ENCODE measurements at regions not wholly inside any gene's neighbourhood (a gene's known extent, or its start where the extent isn't known, plus 50 kb on each side); places are given as distances from the start of the nearest gene placed in this dataset.
"Not testable (repeated sequence)": the region's sequence is repeated elsewhere in the genome, so short reads cannot be mapped to it uniquely, and the experiment has no call there.

GRCh38 chr1:83343767-83344166, 655.2 kb downstream of the TTLL7 start:
- DNase-seq: not testable (repeated sequence)

DNA sequence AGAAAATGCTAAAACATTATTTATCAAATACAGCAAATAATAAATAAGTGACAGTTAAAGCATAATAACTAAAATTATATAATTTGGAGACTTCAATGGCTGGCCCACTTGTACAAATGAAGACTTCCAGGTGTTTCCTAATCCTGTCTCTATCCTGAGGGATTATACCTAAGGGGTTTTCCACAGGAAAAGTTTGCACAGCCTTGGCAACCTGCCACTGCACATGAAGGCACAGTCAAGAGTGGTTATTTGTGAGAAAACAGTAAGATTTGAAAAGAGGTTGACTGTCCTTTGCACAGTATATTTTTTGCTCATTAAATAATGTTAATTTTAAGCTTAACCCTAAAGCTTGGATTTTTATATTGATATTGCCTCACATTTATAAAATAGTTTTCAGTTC, 655.9 kb downstream of the TTLL7 start:
- DNase-seq: not testable (repeated sequence)

DNA sequence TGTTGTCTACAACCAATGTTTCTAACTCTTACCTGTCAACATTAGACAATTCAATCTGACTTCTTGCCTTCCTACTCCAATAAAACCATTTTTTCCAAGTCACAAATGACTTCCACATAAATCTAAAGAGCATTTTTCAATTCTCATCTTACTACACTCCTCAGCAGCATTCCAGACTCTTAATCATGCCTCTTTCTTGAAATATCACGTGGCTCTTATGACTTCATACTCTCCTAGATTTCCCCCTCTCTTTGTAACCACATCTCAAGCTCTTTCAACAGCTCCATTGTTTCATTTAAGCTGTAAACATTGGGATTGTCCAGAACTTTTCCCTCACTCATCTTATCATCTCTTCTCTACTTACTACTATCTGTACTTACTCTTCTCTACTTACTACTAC, 666.6 kb downstream of the TTLL7 start:
- DNase-seq: not testable (repeated sequence)

- DNase-seq: no peak
Observed at GRCh38 chr1:83318366-83318765, 680.6 kb downstream of the TTLL7 start.

DNA sequence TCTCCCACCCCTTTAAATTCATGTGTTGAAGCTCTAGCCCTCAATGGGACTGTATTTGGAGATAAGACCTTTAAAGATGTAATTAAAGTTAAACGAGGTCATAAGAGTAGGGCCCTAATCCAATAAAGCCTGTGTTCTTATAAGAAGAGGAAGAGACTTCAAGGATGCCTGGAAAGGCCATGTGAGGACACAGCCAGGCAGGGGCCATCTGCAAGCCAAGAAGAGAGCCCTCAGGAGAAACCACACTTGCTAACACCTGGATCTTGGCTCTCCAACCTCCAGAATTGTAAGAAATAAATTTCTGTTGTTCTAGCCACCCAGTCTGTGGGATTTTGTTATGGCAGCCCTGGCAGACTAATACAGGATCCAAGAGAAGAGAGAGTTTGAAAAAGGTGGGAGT, 683.5 kb downstream of the TTLL7 start:
- not testable (repeated sequence) for DNase-seq

GRCh38 chr1:83310161-83310560, 688.8 kb downstream of the TTLL7 start:
- DNase-seq: not testable (repeated sequence)

- DNase-seq: not testable (repeated sequence)
Observed at GRCh38 chr1:83309035-83309434, 689.9 kb downstream of the TTLL7 start.

GRCh38 chr1:83306811-83307210, 692.1 kb downstream of the TTLL7 start:
- not testable (repeated sequence) for DNase-seq

- DNase-seq: not testable (repeated sequence)
Observed at GRCh38 chr1:83295594-83295993, 703.3 kb downstream of the TTLL7 start.

- DNase-seq: not testable (repeated sequence)
Observed at GRCh38 chr1:83287391-83287790, 711.5 kb downstream of the TTLL7 start.

GRCh38 chr1:83274656-83275055, 724.3 kb downstream of the TTLL7 start:
- not testable (repeated sequence) for DNase-seq

DNA sequence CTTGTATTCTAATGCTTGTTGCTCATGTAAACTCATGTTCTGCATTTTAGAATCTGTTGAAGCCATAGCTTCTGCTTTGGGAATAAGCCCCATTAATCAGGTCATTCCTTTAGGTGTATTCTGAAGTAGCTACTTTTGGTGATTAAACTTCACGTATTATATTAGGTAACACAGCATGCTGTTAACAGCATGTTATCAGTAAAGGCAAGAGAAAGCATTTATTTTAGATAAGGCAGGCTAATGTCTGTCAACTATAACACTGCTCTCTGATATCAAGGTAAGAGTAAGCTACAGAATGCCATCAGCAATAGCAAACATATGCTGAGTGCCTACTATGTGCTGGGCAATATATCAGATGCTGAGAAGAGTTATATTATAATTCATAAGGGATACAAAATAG, 726.4 kb downstream of the TTLL7 start:
- DNase-seq: not testable (repeated sequence)

- not testable (repeated sequence) for DNase-seq
Observed at GRCh38 chr1:83271834-83272233, 727.1 kb downstream of the TTLL7 start.

DNA sequence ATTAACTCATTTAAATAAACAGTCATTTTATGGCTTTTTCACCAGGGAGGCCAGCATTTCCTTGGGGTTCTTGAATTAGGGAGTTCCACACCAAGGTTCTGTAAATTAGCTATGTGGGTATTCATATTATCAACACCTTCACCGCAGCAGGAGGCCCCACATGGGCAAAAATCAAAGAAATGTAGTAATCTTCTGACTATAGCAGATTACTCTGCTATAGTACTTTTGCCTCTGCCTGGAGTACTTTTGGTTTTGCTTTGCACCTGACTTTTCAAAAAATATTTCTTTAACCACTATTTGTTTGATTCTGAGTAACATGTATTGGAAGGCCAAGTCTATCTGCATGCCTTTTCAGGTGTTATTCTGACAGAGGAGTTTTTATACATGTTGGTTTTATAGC, 728.1 kb downstream of the TTLL7 start:
- DNase-seq: not testable (repeated sequence)

DNA sequence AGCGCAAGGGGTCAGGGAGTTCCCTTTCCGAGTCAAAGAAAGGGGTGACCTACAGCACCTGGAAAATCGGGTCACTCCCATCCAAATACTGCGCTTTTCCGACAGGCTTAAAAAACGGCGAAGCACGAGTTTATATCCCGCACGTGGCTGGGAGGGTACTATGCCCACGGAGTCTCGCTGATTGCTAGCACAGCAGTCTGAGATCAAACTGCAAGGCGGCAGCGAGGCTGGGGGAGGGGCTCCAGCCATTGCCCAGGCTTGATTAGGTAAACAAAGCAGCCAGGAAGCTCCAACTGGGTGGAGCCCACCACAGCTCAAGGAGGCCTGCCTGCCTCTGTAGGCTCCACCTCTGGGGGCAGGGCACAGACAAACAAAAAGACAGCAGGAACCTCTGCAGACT, 735.1 kb downstream of the TTLL7 start:
- not testable (repeated sequence) for DNase-seq

GRCh38 chr1:83251687-83252086, 747.2 kb downstream of the TTLL7 start:
- DNase-seq: not testable (repeated sequence)

GRCh38 chr1:83246780-83247179, 752.2 kb downstream of the TTLL7 start:
- DNase-seq: not testable (repeated sequence)

- not testable (repeated sequence) for DNase-seq
Observed at GRCh38 chr1:83244832-83245231, 754.1 kb downstream of the TTLL7 start.

DNA sequence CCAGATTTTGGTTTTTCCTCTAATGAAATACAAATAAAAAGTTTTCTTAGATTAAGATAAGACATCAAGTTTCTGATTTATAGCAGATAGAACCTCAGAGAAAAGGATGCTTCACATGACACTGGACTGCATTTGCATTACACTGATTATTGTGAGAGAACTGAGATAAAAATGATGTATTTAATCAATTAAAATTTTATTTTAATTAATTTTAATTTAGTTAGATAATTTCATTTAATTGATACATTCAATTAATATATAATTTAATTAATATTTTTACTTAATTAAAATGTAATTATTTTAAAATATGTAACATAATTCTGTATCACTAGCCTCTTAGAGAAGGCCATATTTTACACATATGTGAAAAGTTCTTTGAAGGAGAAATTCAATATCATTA, 759.4 kb downstream of the TTLL7 start:
- not testable (repeated sequence) for DNase-seq

DNA sequence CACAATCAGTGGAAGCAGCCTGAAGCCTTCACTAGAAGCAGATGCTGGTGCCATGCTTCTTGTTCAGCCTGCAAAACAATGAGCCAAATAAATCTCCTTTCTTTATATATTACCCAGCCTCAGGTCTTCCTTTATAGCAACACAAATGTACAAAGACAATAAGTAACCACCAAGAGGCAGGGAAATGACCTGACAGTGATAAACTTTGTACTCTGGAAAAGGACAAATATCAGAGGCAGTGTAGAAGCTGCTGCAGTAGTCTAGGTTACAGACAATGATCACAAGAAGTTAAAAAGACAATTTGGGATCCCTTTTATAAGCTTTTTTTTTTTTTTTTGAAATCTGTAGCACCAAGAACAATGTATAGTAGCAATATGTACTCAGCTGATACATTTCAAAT, 760.3 kb downstream of the TTLL7 start:
- DNase-seq: not testable (repeated sequence)

DNA sequence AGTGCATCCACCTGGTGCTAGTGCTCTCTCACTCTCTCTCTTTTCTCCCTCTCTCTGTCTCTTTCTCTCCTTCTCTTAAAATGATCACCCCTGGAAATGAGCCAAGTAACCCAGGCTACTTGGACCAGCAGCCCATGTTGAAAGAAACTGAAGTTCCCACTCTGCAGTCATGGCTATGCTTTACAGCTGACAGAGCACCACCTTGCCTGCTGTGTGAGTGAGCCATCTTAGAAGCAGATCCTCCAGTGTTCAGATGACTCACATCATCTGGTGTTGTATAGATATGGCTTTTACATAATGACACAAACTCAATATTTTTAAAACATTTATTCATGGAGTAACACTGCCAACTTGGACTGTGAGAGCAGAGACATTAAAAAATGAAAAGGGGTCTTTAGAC, 779.1 kb downstream of the TTLL7 start:
- DNase-seq: not testable (repeated sequence)

- DNase-seq: not testable (repeated sequence)
Observed at GRCh38 chr1:83218036-83218716, 780.8 kb downstream of the TTLL7 start.

DNA sequence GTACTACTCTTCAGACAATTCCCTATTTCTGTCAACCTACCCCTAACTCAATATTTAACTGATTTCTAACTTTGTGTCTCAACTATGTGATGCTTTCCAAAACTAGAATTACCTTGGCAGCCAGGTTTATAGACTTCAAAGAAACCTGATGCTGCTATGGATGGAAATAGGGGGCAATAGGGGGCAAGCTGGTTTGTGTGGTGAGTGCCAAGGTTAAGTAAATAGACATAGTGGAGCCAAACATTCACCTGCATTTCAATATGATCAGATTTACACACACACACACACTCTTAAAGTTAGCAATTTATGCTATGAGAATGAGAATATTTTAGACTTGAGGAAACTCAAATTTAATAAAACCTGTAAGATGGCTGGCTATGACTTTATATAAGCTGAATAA, 784.6 kb downstream of the TTLL7 start:
- DNase-seq: not testable (repeated sequence)

GRCh38 chr1:83213648-83214047, 785.3 kb downstream of the TTLL7 start:
- not testable (repeated sequence) for DNase-seq

- DNase-seq: not testable (repeated sequence)
Observed at GRCh38 chr1:83212033-83212432, 786.9 kb downstream of the TTLL7 start.
